HG03175 (cell line): ENCODE measurements at regions not wholly inside any gene's neighbourhood (a gene's known extent, or its start where the extent isn't known, plus 50 kb on each side); places are given as distances from the start of the nearest gene placed in this dataset.

Source experiments
- ATAC-seq: cut with Tn5 transposase; IDR thresholded peaks from one replicate; pipeline ENCODE4 v1.9.1; 2021; ENCODE audit warnings: mild to moderate bottlenecking, moderate library complexity; ENCODE audit not compliant: unreplicated experiment

DNA sequence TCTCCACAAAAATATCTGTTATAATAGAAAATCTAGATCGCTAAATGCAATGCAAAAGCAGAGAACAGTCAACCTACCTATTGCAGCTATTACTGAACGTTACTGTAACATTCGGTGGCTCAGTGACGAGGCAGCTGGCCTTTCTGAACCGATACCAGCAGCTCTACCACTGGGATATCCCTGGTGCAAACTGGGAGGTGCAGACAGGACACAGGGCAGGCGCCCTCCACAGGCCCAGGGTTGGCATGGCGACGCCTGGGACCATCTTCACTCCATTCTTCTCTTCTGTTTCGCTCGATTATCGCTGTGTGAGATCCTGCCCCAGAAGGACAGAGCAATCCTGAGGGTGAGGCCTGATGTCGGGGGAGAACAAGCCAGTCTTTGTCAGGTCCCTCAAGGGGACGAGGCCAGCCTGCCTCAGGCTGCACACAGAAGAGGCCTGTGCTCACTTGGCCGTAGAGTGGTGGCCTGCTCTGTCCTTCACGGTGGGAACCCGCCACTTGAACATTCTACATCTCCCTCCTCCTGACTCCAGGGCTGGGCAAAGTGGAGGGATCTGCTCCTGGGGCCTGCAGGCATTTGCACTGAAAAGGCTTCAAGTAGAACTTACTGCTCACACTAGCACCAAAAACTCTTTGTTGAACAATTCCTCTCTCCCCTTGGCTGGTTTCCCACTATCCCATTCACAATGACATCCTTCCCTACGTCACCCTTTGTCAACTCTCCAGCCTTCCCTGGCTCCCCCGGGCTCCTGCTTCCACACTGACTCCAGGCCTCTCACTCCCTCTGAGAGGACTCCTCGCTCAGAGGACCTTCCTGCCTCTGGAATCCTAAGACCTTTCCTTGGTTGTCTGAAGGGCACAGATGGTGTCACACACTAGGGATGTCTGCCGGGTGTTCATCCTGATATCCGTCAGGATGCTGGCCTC is 49.7 kb downstream of the CYRIA start:
- no peak for ATAC-seq

- no peak for ATAC-seq
Measured at GRCh38 chr2:16615246-16615645, 50.4 kb downstream of the CYRIA start.

DNA sequence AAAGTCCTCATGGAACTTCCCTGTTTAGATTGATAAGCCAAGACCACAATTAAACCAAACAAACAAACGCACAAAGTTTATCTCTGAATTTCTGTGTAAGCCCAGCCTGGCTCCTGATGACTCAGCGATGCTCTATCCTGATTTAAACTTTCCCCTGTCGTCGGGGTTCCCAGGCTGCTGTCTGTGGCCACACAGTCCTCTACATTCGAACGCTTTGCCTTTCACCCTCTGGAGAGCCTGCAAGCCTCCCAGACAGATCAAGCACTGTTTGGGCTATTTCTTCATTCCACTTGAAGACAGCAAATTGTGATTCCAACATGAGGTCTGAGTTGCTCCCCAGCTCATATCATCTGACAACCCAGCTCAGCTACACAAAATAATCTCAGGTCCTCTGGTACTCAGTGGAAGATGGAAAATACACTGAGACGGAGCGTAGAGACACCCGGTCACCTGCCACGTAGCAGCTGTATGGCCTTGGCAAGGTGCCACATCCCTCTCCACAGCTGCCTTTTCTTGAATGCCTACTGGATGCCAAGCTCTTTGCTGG is 51.2 kb downstream of the CYRIA start:
- ATAC-seq = no peak

GRCh38 chr2:16613539-16614011 is 52.1 kb downstream of the CYRIA start:
- ATAC-seq = no peak

DNA sequence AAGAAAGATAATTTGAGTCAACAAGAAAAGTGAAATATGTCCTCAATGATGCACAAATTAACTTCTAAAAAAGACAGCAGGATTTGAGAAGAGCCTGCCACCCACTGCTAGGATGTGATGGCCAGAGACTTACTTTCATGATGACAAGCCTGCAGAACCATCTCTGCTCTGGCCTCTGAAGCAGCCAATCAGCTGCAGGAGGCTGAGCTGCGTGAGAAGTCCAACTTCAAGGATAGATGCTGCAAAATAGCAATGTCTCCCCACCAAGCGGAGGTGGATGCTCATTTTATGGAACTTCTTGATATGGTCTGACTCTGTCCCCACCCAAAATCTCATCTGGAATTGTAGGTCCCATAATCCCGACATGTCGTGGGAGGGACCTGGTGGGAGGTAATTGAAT is 53.1 kb downstream of the CYRIA start:
- no peak for ATAC-seq

DNA sequence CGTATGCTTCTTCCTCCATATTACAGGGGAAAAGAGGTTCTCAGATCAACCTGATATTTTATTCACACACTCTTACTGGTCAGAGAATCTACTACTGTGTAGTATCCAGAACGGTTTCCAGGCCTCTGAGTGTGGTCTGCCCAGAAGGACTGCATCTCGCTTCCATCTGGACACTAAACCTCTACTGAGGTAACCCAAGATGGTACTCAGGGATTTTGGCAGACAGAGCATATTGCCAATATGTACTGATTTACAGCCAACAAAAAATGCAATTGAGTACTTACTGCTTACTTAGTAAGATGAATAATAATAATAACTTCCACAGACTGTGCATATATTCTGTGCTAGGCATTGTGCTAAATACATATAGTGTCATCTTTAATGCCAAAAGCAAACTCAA is 55.8 kb downstream of the CYRIA start:
- ATAC-seq = no peak

DNA sequence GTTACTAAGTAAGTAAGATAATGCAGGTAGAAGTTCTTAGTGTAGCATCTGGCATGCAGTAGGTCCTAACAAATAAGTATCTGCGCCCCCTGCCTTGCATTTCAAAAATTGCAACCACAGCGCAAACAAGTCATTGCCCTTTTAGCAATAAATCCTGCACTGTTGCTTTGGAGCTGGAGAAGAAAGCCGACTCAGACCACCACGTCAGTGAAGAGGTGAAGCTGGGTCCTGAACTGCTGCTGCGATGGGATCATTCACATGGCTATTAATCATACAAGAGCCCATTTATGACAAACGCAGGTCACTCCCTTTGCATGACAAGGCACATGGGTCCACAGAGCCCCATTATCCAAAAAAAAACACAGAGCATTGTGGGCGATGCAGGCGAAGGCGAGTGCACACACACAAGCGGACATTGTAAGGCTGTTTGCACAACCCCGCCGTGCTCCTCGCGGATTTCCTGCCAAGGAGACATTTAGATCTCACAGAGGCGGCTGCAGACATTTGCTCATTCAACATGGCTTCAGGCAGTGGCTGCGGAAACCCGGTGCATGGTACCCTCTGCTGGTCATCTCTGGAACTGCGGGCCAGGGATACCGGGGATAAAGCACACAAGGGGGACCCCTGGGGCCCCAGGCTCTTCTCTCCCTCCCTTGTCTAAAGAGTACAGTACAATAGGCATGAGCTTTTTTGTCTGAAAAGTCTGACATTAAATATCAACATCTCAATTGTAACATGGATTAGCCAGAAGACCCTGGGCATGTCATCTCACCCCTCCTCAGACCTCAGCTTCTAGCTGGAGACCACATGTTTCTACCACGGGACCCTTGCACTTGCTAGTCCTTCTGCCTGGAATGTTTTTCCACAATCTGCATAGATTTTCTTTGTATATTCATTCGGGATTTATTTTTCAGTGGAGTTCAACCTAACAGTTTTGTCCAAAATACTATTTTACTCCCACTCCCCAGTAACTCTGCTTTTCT is 56.7 kb downstream of the CYRIA start:
- peak; percentile 89 for ATAC-seq

DNA sequence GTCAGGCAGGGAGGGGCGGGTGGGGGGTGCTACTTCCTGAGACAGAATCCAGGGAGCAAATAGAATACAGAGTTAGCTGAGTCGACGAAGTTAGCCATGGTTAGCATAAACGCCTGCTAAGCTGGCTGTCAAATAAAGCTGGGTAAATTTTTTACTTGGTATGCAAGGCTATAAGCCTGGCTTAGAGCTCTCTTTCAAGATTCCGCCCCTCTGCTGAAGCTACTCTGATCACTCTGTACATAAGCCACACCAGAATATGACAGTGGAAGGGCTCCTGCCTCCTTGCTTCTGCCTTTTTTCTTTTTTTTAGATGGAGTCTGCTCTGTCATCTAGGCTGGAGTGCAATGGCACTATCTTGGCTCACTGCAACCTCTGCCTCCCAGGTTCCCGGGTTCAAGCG is 58.3 kb downstream of the CYRIA start:
- ATAC-seq = no peak

DNA sequence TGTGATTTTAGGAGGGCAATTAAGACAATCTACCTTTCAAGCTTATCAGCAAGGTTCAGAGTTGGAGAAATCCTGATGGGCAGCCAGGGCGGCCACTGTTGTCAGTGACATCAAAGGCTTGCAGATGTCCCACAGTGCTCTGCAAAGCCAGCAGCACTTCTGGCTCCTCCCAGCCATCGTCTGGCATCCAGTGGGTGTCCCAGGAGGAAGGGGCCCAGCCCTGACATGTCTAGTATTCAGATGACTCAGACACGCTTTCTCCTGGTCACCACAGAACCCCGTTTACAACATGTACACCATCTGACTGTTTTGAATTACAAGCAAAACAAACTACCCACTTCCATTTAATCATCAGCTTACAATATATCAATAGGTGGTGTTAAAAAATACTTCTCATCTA is 61.4 kb downstream of the CYRIA start:
- no peak for ATAC-seq

GRCh38 chr2:16591370-16591933 is 74.2 kb downstream of the CYRIA start:
- ATAC-seq = no peak

DNA sequence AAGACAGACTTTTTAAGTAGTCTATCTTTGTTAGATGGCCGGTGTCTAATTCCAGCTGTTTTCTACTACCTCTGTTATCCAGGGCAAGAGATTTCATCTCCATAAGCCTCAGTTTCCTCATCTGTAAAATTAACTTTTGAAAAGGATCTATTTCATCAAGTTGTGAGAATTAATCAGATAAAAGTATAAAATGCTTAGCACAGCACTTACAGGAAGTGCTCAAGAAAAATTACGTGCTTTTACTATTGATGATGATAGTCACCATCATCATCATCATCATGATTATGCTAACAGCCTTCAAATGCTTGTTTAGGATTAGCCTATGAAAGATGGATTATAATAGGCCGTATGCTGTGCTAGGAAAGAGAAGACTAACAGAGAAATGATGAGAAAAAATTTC is 76.2 kb downstream of the CYRIA start:
- ATAC-seq = no peak

GRCh38 chr2:16588565-16588964 is 77.1 kb downstream of the CYRIA start:
- no peak for ATAC-seq

GRCh38 chr2:16587601-16588000 is 78.0 kb downstream of the CYRIA start:
- ATAC-seq = no peak

- ATAC-seq = no peak
Measured at GRCh38 chr2:16584824-16585540, 80.7 kb downstream of the CYRIA start.

GRCh38 chr2:16584084-16584483 is 81.5 kb downstream of the CYRIA start:
- ATAC-seq = no peak

GRCh38 chr2:16581241-16581640 is 84.4 kb downstream of the CYRIA start:
- ATAC-seq = no peak

GRCh38 chr2:16578081-16578480 is 87.6 kb downstream of the CYRIA start:
- no peak for ATAC-seq

DNA sequence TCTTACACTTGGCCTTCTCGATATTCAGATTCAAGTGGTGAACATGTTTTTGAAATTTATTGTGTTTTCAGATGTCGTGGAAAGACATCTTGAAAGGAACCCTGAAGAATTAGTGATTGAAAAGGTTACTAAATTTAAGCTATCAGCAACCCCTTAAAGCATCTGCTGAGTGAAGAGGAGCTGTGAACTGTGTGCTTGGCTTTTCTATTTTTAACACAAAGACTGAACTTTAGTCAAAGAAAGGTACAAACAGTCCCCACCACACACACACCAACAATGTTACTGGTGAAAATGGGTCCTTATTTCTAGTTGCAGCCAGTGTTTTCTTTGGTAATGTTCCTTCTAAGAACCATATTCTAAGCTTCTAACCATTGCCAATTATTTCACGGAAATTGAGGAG is 95.1 kb downstream of the CYRIA start:
- no peak for ATAC-seq

GRCh38 chr2:16568998-16569784 is 96.4 kb downstream of the CYRIA start:
- ATAC-seq = no peak
